GM04504 (cell line): ENCODE measurements at regions not wholly inside any gene's neighbourhood (a gene's known extent, or its start where the extent isn't known, plus 50 kb on each side); places are given as distances from the start of the nearest gene placed in this dataset.
"Not testable (repeated sequence)": the region's sequence is repeated elsewhere in the genome, so short reads cannot be mapped to it uniquely, and the experiment has no call there.

Source experiments
- DNase-seq: peaks from one replicate; pipeline ENCODE4 v3.0.0-alpha.2; 2012; ENCODE audit warnings: low read depth

DNA sequence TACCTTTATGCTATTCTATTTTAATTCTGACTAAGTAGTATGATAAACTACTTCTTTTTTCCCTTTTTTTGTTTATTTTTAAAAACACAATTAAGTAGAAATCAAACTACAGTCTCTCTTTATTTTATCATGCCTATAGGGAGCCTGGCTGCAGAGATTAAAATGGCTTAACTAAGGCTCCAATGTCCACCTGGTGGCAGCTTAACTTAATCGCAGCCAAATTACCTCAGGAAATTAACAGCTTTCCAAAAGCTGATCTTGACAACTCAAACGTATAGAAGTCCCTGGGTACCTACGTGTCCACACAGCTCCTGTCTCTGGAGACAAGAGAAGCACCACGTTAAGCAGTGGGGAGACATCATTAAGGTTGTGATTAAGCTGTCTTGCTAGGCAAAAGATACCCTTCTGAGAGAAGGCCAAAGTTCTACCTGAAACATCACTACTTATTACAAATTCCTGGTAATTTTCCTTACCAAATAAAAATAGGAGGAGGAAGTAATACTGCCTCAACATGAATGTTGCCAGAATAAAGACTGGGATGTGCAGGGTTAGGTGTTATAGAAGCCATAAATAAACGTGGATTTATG, 63.2 kb upstream of the SNX19 start:
- DNase-seq = no peak

DNA sequence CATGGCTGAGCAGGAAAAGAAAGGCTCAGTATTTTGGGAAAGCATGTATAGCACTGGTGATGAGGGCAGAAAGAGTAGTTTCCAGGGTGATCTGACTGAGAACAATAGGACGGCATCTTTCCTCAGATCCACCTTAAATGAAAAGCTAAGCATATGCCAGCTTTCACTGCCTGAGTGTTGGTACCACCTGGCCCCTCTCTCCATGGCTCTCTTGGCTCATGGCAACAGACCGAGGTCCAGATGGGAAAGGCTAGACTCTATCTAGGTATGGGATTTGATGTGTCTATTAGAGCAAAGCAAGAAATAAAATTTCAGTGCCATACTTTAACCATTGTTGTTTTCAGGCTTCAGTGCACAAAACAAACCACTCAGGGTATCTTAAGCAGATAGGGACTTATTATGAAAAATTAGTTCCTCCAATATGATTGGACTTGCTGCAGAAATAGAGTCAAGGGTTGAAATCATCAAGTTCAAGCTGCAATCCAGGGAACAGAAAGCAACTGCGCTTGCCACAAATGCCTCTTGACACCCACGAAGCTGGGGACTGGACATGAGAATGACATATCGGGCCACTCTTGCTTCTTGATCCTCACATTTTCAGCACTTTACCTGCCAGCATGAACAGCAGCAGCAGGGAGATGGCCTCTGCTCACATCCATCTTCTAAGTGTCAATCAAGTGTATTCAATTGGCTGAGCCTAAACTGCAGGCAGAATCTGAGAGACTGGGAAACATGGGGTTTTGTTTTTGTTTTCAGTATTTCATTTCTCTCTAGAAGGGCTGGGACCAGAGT, 64.0 kb upstream of the SNX19 start:
- no peak for DNase-seq

DNA sequence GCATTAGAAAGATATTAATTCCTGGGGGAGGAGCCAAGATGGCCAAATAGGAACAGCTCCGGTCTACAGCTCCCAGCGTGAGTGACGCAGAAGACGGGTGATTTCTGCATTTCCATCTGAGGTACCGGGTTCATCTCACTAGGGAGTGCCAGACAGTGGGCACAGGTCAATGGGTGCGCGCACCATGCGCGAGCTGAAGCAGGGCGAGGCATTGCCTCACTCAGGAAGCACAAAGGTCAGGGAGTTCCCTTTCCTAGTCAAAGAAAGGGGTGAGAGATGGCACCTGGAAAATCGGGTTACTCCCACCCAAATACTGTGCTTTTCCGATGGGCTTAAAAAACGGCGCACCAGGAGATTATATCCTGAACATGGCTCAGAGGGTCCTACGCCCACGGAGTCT, 68.0 kb upstream of the SNX19 start:
- not testable (repeated sequence) for DNase-seq

DNA sequence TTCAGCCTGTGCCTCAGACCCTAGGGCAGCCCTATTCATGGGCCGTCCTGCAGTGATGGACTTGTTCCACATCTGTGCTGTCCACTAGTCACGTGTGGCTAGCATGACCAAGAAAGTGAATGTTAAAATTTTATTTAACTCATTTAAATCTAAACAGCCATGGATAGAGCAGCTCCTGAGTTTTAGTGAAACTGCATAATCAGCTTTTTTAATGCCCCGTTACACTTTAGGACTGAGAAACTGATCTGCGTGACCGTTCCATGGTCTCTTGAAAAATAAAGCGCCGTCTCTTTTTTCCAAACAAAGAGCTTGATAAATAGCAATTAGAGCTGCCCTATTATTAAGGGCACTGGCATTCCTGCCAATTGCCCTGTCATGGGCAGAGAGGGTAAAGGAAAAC, 76.5 kb upstream of the SNX19 start:
- DNase-seq = no peak

DNA sequence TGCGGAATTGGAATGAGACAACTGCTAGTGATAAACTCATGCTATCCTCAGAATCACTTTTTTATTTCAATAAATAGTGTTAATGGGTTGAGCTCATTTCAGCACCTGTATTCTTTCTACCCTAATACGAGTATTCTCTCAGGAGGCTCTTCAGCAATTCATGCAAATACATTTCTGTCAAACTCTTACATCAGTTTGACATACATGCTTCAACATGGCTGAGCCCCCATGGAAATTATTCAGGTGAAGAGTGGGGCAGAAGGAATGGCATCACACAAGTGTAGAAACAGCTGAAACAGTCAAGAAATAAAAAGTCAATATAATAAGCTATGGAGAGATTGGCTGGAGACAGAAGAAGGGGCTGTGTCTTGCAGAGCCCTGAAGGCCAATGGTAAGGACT, 77.8 kb upstream of the SNX19 start:
- no peak for DNase-seq

DNA sequence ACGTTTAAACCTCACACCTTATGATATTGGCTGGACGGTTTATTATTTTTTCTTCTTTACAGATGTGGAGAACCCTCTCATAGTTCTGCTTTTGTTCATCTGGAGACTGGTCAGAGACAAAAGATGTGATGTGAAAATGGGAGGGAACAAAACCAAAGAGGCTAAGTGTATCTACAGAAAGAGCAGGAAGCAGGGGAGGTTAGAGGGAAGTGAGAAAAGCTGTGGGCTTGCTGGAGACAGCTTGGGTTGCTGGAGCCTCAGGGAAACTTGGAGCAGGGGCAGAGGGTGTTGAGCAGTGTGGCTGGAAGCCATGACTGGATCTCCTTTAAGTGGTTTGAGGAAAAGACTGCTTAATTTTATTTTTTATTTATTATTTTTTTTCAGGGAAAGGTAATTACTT, 79.0 kb upstream of the SNX19 start:
- no peak for DNase-seq

DNA sequence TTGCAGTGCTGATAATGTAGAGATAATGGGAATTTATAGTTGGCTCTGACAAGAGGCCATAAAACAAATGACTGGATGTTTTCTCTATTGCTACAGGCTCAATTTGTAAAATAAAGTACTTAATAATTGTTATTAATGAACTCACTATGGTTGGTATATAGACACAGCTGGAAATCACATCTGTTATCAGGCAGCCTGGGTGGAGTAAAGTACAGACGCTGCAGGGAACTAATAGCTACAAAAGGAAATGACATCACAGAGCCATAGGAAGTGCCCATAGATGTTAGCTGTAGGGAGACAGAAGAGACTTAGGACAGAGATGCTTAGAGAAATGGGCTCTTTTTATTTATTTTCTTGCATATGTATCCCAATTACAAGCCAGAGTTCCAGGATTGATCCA, 81.0 kb upstream of the SNX19 start:
- DNase-seq = no peak

DNA sequence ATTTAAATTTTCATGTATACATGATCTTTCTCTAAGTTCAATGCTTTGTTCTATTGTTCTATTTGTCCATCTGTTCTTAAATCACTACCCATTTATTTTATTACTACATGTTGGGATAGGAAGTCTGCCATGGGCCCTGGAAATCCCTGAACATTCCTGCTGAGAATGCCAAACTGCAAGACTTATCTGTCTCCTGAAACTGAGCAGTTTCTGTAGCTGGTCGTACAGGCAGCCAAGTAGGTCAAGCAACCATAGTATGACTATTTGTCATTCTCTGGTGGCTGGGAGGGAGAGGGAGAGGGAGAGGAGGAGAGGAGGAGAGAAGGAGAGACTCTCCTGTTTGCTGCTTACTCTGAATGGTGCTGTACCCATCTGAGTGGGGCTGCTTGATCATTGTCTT, 82.8 kb upstream of the SNX19 start:
- DNase-seq = no peak

DNA sequence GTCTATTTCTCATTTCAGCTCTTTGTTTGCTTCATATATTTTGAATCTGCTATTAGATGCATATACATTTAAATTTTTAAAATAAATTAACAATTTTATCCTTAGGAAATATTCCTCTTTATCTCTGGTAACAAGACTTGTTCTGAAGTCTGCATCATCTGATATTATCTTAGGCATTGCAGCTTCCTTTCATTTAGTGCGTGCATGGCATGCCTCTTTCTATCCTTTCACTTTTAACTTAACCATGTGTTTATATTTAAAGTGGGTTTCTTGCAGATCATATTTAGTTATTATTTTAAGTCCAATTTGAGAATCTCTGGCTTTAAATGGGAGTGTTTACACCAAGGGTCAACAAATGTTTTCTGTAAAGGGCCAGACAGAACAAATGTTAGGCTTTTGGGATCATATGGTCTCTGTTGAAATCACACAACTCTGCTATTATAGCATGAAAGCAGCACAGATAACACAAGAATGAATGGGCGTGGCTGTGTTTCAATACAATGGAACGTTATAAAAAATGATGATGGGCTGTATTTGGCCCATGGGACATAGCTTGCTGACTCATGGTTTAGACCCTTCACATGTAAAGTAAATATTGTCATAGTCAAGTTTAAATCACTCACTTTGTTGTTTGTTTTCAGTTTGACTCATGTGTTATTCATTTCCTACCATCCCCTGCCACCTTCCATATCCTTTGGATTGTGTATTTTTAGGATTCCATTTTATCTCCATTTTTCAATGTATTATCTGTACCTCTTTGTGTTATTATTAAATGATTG, 83.9 kb upstream of the SNX19 start:
- DNase-seq = peak; percentile 74

DNA sequence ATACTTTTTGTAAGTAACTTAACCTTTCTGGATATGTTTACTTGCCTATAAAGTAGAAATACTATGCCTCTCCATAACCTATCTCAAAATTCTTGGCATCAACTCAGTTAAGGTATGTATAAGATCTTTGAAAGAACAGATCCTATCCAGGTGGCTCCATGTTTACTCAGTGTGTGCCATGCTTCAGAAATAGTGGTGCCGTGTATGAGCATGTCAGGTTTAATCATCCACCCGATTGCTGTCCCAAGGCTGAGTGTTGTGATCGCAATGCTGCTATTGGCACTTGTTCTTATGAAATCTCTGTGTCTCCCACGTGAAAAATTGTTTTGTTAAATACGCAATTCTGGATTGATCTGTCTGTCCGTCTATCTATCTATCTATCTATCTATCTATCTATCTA, 85.9 kb upstream of the SNX19 start:
- no peak for DNase-seq

DNA sequence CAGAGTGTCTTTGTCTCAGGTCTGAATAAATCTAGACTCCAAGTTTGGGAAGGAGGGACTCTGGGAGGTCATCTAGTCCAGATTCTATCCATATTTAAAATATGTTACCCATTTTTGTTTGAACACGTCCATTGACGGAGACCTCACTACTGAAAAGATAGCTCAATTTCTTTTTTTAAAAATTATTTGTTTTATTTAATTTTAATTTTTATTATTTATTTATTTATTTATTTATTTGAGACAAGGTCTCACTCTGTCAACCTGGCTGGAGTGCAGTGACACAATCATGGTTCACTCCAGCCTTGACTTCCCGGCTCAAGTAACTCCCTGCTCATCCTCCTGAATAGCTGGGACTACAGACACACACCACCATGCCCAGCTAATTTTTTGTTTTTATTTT, 89.5 kb upstream of the SNX19 start:
- DNase-seq = no peak

DNA sequence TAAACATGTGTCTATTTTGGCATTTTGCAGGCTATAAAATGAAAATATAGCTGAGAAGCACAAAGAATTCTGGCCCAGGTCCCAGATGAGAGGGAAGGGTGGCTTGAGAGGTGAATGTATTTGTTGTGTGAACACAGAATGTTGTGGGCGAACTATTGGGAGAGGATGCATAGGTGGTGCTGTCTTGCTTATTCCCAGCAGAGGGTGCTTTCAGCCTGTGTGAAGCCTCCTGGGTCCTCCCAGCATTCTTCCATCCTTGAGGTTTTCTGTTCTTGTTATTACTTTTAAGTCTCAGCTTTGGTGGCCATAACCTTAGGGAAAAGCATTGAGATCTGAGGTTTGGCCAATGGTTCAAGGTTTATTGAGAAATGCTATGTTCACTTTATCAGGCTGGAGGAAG, 108.7 kb upstream of the SNX19 start:
- DNase-seq = peak; percentile 16

DNA sequence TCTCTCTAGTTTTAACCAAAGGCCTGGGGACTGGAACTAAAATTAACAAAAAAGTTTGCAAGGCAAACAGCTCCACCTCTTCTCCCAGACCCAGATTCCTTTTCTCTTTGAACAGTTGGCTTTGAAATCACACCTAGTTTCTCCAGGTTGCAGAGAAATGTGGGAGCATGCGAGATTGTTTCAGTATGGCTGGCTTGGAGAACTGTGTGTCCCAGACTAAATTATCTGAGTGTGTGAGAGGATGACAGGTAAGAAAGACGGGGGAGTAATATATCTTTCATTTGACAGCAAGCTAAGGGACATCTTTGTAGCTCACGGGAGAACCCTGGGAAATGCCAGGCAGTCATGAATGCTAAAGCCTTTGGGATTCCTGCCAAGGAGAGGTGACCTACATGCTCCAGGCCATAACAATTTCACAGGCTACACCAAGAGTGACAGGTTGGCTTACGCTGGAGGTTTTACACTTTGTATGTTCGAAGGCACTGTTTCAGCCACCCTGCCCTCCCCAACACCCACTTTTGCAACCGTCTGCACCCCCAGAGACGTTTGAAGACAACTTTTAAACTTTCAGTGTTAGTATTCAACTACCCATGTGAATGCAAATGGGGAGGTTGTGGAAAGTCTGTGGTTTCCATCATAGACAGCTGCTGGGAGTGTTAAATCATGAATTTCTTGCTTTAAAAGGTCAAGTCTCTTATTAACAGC, 109.3 kb upstream of the SNX19 start:
- no peak for DNase-seq

DNA sequence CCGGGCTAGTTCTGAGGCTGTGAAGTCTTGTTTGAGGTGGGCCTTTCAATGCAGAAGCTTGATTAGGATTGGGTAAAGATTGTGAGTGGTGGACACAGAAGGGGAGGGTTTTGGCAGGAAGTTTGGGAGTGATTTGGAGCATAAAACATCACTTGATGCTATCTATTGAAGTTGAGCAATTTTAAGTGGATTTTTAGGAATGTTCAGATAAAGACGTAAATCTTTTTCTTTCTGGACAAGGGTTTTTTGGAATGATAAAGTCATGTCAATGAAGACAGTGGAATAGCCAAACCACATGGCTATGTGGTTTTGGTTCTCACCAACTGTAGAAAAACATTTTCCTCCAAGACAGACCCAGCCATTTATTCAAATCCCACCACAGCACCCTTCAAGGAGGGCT, 111.2 kb upstream of the SNX19 start:
- no peak for DNase-seq

DNA sequence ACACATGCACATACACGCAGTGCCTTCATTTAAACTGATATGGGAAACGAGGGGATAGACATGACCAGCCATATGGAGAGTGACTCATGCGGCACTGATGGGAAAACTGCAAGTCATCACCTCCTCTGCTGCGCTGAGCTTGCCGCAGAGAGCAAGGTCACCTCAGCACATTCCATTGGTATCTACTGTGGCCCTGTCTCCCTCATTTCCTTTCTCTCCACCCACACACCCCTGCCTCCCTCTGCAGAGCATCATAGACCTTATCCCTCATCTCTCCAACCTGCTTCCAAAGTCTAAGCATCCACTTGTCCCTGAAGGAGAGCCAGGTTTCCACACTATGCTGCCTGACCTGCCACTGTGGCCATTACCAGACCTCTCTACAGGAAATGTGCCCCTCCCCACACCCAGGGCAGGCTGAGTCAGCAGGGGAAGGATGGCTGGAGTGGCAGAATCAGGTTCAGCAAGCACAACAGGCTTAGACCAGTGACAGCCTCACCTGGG, 116.9 kb upstream of the SNX19 start:
- peak; percentile 56 for DNase-seq

DNA sequence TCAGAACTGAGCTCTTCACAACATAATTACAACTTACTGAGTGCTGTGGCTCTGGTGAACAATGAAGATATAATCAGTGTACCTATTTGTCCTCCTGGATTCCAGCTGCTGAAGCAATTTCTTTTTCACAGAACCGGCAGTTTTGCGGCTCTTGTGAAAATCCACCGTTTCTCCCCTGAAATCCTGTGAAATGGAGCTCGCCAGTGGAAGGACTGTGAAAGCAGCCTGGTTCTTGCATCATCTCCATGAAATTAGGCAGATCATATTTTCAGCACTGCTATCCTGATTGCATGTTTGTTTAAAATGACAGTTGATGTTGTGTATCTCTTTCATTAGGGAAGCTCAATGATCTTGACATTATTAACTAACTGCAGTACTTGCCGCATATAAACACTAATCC, 120.2 kb upstream of the SNX19 start:
- no peak for DNase-seq

DNA sequence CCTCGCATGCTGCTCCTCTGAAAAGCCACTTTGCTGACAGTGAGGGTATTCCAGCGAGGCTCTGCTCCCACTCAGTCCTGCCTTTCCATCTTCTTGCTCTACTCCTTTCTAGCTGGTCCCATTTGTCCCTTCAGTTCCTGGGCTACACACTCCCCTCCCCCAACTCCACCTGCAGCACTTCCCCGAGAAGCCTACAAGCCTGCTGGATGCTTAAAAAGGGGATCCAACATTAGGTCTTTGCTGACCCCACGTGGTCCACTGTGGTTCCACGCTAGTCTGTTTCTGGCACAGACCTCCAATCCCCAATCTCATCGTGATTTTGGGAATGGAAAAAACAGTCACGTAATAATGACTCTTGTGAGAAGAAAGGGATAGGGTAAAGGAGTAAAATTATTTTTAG, 121.6 kb upstream of the SNX19 start:
- DNase-seq = no peak

DNA sequence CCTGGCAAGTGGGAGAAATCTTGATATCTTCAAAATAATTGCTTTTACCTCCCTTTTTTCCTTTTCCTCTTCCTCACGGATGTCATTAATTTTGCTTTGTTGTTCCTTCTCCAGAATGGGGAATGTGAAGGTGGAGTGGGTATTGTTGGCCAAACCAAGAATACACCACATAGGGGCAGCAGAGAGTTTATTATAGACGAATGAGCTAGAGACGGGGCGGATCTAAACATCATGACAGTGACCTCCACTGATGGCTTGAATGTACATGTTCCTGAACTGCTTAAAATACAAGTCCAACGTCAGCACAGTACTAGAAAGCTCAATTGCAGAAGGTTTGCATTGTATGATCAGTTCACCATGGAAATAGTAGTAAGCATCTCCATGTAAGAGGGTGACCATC, 122.3 kb upstream of the SNX19 start:
- no peak for DNase-seq

DNA sequence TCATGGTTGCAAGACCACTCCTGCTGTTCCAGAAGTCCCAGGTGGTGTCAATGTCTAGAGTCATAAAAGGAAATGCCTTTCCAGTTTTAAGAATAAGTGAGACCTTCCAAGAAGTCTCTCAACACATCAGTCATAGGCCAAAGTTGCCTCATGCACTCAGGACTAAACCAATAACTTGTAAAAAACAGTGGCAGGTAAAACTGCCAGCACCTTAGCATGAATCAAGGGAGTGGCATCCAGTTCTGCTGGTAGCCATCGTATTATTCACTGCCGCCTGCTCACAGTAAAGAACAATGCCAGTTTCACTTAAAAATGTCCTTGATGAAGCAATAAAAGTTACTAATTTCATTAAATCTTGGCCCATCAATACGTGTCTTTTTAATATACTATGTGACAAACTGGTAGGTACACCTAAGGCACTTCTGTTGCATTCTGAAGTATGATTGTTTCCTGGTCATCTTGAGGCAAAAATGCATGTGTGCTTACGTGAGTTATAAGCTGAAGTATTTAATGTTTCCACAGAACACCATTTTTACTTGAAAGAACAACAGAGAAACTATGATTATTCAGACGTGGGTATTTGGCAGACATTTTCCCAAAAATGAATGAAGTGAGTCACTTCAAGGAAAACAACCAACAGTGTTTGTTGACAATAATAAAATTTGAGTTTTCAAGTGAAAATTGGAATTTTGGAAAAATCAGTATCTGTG, 125.2 kb upstream of the SNX19 start:
- DNase-seq = no peak

DNA sequence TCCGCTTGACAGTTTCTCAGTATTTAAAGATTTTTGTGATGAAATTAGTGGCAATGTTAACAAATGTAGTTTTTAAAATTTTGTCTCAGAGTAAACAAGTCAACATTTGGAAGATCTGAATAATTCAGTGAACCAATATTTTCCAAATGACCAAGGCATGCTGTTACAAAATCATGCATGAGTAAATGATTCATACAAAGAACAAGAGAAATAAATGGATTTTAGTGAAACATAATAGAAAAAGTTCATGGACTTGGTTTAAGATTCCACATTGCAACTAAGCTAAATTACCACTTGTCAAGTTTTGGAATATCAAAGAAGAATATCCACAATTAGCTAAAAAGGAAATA, 125.7 kb upstream of the SNX19 start:
- DNase-seq = no peak

DNA sequence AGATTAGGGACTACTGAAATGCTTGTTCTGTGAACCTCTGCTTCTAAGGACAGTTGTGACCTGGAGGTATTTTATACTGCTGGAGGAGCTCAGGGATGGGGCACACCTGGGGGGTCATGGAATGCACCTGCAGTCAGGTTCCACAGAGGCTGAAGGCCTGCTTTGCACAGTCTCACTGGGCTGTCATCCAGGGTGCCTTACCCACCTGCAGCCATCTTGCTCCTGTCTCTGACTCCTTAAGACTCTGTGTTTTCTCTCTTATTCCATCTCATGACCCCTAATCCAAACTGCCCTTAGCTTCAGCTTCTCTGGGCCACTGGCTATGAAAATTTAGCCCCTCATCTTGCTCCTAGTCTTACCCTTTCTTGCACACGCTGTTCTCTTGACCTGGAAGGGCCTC, 127.0 kb upstream of the SNX19 start:
- DNase-seq = no peak

DNA sequence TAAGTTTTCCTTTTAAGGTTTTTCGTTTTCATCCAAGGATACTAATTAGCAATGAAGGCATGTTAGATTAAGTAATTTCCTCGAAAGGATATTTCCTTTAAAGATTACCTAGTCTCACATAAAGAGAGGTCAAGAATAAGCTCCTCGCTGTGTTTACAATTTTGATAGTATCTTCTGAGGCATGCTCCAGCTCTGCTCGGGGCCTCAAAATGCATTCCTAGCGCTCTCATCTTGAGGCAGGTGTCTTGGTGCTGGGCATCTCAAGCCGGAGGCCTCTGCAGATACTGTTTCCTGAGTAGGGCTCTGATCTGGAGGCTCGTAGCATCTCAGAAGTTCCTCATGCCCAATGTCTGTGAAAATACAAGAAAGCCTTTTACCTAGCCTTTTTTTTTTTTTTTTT, 128.6 kb upstream of the SNX19 start:
- no peak for DNase-seq
